HG02981 (cell line): ENCODE measurements at regions not wholly inside any gene's neighbourhood (a gene's known extent, or its start where the extent isn't known, plus 50 kb on each side); places are given as distances from the start of the nearest gene placed in this dataset.

Source experiments
- ATAC-seq: cut with Tn5 transposase; IDR thresholded peaks from one replicate; pipeline ENCODE4 v1.9.1; 2021; ENCODE audit warnings: mild to moderate bottlenecking, moderate library complexity; ENCODE audit not compliant: unreplicated experiment

DNA sequence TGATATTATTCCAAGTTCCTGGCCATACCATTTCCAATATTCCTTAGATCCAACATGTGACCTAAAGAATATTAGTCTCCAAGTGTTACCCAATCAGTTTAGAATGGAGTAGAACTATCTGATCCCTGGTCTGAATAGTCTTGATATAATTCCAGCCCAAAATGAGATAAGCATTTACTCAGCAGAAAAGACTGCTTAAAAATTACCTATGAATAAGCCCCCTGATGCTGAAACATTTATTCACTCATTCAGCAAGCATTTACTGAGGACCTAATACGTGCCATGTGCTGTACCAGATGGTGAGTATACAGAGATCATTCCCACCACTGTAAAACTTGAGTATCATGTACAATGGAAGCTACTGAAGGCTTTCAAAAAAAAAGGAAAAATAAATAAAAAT lies 157.0 kb downstream of the FAM114A2 start:
- no peak for ATAC-seq

DNA sequence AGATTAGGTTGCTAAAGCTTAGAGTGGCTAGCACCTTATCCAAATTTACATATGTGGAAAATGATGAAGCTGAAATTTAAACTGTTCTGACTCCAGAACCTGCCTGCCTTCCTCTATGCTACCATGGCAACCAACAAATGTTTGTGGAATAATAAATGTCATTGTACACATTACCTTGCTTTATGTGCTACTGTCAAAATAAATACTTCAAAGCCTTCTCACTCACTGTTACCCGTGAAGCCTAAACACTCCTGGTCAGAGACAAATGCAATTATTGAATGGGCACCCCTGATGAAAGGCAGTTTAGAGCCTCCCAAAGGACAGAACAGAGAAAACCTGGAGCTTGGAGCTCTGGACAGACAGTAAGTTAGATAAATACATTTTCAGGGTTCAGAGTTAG lies 158.6 kb downstream of the FAM114A2 start:
- no peak for ATAC-seq

- no peak for ATAC-seq
Observed at GRCh38 chr5:153879596-153879995, 159.1 kb downstream of the FAM114A2 start.

- ATAC-seq = no peak
Observed at GRCh38 chr5:153866176-153866575, 172.5 kb downstream of the FAM114A2 start.

DNA sequence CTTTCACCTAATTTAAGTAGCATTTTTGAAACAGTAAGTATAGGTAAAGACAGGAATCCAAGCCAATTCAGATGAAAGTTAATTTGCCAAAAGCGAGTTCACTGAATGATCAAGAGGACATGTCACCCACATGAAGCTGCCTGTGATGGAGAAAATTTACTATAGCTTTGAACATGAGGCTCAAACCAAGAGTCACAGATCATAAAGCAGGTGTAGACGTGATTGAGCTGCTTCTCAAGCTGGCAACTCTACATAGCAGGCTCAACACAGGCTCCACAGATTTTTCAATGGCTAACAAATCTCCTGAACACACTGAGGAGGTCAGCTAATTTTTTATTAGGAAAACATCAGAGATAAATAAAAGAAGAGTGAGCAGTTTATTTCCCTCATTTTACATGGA lies 173.7 kb downstream of the FAM114A2 start:
- ATAC-seq = no peak

- ATAC-seq = no peak
Observed at GRCh38 chr5:153863951-153864350, 174.8 kb downstream of the FAM114A2 start.
